AG04450 (cell line): ENCODE measurements at regions not wholly inside any gene's neighbourhood (a gene's known extent, or its start where the extent isn't known, plus 50 kb on each side); places are given as distances from the start of the nearest gene placed in this dataset.

Experiments
- CTCF ChIA-PET: fragments of 300-600, 350-600 bp; formaldehyde crosslinking; extraction: SDS; loops from one replicate; lab custom pipeline; 2022; ENCODE audit warnings: antibody characterized with exemption, inconsistent platforms; lab: Charles Lee
- POLR2A ChIA-PET: fragments of 350-600 bp; formaldehyde crosslinking; extraction: SDS; loops from one replicate; lab custom pipeline; 2021; ENCODE audit warnings: antibody characterized with exemption, inconsistent platforms; lab: Yijun Ruan, JAX
- DNase-seq: peaks from one replicate; pipeline ENCODE4 v3.0.0-alpha.2; 2011; ENCODE audit warnings: low read depth, low spot score
- H3K27ac ChIP-seq: one replicate; pipeline ENCODE4 v1.5.1; 2012; ENCODE audit warnings: low read depth, low read length, control low read depth
- H3K27me3 ChIP-seq: one replicate; pipeline ENCODE4 v1.6.0; 2012; ENCODE audit warnings: low read length; ENCODE audit not compliant: control insufficient read depth, insufficient read depth
- H3K4me3 ChIP-seq: 2 replicates; pipeline ENCODE4 v1.5.1; 2011; ENCODE audit warnings: mild to moderate bottlenecking, low read depth, low read length, control low read depth
- H3K9me3 ChIP-seq: 2 replicates; pipeline ENCODE4 v1.5.1; 2012; ENCODE audit warnings: low read length; ENCODE audit not compliant: control insufficient read depth, insufficient read depth
- TF ChIP-seq, protein P1 (sequence below): IDR thresholded peaks from 2 replicates; pipeline ENCODE4 v1.5.1; 2011; ENCODE audit warnings: low read depth, low read length, control low read depth, inconsistent platforms

GRCh38 chr18:72409903-72410302 lies 134.2 kb downstream of the CBLN2 start:
- no peak overlapping the region for H3K27ac ChIP-seq
- CTCF ChIA-PET, result no interaction called here
- POLR2A ChIA-PET, result no interaction called here
- DNase-seq, result no peak
- no peaks in the 10 kb centered on the region for H3K27me3 ChIP-seq
- peaks cover 12% of the 10 kb centered on the region for H3K9me3 ChIP-seq
- TF ChIP-seq, protein P1, sequence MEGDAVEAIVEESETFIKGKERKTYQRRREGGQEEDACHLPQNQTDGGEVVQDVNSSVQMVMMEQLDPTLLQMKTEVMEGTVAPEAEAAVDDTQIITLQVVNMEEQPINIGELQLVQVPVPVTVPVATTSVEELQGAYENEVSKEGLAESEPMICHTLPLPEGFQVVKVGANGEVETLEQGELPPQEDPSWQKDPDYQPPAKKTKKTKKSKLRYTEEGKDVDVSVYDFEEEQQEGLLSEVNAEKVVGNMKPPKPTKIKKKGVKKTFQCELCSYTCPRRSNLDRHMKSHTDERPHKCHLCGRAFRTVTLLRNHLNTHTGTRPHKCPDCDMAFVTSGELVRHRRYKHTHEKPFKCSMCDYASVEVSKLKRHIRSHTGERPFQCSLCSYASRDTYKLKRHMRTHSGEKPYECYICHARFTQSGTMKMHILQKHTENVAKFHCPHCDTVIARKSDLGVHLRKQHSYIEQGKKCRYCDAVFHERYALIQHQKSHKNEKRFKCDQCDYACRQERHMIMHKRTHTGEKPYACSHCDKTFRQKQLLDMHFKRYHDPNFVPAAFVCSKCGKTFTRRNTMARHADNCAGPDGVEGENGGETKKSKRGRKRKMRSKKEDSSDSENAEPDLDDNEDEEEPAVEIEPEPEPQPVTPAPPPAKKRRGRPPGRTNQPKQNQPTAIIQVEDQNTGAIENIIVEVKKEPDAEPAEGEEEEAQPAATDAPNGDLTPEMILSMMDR, result no peak
- H3K4me3 ChIP-seq, result no peak overlapping the region

- Histone ChIP-seq H3K9me3 (peaks cover 12% of the 10 kb centered on the region), H3K4me3 (no peak overlapping the region), H3K27me3 (no peaks in the 10 kb centered on the region), H3K27ac (no peak overlapping the region)
- POLR2A ChIA-PET, result no interaction called here
- TF ChIP-seq, protein P1, result no peak
- DNase-seq, result no peak
- CTCF ChIA-PET, result no interaction called here
These were observed 137.1 kb downstream of the CBLN2 start for GRCh38 chr18:72407048-72407447.

DNA sequence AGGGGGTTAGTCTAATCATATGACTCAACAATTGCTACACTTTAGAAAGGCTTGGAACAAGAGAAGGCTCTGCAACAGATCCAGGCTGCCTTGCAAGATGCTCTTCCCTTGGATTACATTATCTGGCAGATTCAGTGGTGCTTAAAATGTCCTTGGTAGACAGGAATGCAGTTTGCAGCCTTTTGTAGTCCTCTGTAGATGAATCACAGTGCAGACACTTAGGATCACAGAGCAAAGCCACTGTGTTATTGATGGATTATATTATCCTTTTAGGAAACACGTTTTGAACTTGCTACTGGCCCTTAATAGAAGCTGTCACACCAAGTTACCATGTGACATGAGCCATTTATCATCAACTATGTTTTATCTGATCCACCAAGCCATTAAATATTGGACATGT lies 152.2 kb downstream of the CBLN2 start:
- TF ChIP-seq, protein P1, result no peak
- no peaks in the 10 kb centered on the region for H3K27me3 ChIP-seq
- H3K9me3 ChIP-seq, result peaks cover 7% of the 10 kb centered on the region; the same call in 1 of the 2 replicates
- CTCF ChIA-PET, result no interaction called here
- DNase-seq, result no peak
- H3K4me3 ChIP-seq, result no peak overlapping the region
- POLR2A ChIA-PET, result no interaction called here
- H3K27ac ChIP-seq, result no peak overlapping the region

DNA sequence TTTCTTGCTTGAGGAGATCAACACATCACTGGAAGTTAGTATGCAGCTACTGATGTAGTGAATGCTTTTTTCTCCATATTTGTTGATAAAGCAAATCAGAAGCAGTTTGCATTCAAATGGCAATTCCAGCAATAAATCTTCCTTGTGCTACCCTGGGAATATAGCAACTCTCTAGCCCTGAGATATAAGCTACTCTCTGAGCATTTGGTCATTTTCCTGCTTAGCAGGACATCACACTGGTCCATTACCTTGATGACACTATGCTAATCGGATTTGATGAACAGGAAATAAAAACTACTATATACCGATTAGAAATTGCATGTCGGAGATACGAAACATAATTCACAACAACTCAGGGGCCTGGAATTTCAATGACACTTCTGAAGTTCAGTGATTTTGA lies 152.7 kb downstream of the CBLN2 start:
- Histone ChIP-seq H3K9me3 (peaks cover 7% of the 10 kb centered on the region; the same call in 1 of the 2 replicates), H3K27me3 (no peaks in the 10 kb centered on the region), H3K4me3 (no peak overlapping the region), H3K27ac (no peak overlapping the region)
- POLR2A ChIA-PET, result no interaction called here
- DNase-seq, result no peak
- CTCF ChIA-PET, result no interaction called here
- TF ChIP-seq, protein P1, result no peak

- CTCF ChIA-PET, result no interaction called here
- TF ChIP-seq, protein P1, result no peak
- DNase-seq, result no peak
- no peaks in the 10 kb centered on the region for H3K27me3 ChIP-seq
- no peak overlapping the region for H3K4me3 ChIP-seq
- POLR2A ChIA-PET, result no interaction called here
- peaks cover 7% of the 10 kb centered on the region for H3K9me3 ChIP-seq
- H3K27ac ChIP-seq, result no peak overlapping the region
These were observed 166.1 kb downstream of the CBLN2 start for GRCh38 chr18:72378016-72378415.
